ENCODE measurements at regions not wholly inside any gene's neighbourhood (a gene's known extent, or its start where the extent isn't known, plus 50 kb on each side); places are given as distances from the start of the nearest gene placed in this dataset.
A peak's percentile ranks its signal among the peaks of the same experiment; 100 is the strongest.

DNA sequence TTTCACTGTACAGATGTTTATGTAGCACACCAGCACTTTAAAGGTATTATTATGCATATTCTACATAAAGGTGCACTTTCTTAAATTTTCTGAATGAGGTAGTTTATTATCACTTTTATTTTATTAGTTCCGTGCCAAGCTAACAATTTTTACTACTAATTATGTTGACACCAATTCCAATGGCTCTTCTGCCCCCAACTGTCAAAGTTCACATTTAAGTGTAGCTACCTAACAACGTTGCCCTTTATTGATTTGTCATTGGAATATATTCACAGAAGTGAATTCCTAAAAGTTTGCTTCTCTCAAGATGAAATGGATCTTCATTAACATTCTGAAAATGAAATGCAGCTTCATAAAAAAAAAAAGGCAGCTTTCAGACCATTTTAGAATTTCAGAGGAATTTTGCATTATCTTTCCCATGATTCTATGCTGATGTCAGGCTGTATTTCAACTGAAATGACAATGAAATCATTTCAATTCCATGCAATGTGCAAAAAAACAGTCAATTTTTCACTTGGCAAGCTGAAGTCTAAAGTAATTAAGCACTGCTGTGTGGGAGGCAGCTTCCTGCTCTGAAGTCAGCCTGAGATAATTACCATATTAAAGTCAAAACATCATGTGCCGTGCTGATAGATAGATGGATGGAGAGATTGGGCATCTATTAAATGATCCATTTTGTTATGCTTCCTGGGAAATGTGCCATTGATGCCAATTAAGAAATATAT lies 229.2 kb downstream of the TTLL7 start:
- no peak for DNase-seq

DNA sequence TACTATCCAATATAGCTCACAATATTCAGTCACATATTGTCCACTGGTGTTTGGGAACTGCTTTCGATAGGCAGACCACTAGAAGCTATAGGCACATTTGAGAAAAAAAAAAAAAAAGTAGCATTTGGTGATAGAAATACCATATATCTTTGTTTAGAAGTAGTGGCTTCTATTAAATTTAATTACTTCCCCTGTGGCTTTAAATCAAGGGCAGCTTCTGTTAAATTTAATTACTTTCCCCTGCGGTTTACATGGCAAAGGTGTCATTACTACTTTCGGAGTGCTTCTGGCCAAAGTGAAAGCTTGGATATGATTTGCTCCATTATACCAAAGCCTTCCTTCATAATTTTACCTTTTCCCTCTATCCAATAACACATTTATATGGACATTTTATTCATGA lies 229.9 kb downstream of the TTLL7 start:
- no peak for DNase-seq

GRCh38 chr1:83766241-83766691 lies 232.7 kb downstream of the TTLL7 start:
- DNase-seq = no peak

GRCh38 chr1:83765125-83765524 lies 233.8 kb downstream of the TTLL7 start:
- no peak for DNase-seq

DNA sequence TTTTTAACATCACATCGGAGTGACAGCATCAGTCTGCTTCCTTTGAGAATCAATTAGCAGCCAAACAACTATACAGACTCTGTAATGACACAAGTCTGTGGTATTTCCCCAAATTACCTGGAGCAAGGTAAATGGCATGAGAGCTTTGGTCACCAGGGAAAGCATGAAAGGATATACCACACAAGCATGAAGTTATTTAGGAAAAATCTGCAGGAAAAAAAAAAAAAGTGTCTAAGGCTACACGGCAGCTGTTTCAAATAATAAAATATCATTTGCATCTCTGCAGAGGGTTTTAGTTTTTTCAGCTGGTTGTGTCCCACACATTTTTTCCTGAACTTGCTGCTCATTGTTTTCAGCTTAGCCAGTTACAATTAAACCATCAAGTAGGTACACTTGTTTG lies 234.7 kb downstream of the TTLL7 start:
- no peak for DNase-seq

- no peak for DNase-seq
Observed at GRCh38 chr1:83763361-83764095, 235.4 kb downstream of the TTLL7 start.

DNA sequence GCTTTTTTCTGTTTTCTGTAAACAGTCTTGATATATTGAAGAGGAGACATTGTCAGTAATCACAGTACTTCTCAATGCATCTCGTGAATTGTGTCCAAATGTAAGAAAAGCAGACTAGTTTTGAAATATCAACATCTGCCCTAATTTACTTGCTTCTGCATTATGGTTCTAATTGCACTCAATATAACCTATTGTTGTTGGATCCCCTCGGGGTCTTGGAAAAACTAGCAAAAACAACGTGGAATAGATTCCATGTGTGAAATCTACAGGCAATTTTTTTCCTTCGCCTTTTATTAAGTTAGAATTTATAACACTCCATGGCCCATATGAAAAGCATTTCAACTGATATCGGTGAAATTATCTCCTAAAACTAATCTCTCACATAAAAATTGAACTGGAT lies 236.5 kb downstream of the TTLL7 start:
- DNase-seq = no peak

GRCh38 chr1:83762039-83762365 lies 236.9 kb downstream of the TTLL7 start:
- DNase-seq = no peak

DNA sequence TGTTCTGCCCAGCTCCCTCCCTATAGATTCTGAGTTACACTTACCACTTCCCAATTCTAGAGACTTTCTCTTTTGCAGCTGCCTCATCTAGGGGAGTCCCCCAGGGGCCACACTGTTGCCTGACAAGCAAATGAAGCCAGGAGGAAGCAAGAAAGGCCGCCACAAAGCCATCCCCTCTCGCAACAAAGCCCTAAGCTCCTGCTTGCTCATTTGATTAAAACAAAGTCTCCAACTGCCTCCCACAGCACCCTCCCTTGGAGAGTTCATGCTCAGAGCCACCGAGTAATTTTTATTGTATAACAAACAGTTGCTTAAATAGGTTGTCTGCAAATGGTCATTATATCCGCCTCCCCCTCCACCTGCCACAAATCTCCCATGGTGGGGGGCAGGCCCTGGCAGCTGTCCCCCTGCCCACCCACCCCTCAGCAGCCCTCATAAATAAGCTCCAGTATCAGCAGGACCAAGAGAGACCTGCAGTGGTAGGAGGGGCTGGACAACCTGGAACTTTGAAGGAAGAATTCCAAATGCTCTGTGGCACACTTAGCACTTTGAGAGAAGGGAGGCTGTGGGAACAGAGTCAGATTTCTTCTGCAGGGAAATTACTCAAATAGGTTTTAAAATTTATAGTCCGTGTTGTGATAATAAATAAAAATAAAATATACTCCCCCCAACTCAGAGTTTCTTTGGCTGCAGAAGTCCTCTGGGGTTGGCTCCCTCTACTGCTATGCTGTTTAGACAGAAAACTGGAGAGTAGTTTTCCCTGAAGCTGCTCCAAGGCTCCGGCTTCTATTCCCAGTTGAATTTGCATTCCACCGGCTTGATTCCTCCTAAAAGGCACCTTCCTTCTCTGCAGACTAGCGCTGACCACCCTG lies 237.5 kb downstream of the TTLL7 start:
- DNase-seq = peak; percentile 38

GRCh38 chr1:83760226-83761021 lies 238.5 kb downstream of the TTLL7 start:
- no peak for DNase-seq

DNA sequence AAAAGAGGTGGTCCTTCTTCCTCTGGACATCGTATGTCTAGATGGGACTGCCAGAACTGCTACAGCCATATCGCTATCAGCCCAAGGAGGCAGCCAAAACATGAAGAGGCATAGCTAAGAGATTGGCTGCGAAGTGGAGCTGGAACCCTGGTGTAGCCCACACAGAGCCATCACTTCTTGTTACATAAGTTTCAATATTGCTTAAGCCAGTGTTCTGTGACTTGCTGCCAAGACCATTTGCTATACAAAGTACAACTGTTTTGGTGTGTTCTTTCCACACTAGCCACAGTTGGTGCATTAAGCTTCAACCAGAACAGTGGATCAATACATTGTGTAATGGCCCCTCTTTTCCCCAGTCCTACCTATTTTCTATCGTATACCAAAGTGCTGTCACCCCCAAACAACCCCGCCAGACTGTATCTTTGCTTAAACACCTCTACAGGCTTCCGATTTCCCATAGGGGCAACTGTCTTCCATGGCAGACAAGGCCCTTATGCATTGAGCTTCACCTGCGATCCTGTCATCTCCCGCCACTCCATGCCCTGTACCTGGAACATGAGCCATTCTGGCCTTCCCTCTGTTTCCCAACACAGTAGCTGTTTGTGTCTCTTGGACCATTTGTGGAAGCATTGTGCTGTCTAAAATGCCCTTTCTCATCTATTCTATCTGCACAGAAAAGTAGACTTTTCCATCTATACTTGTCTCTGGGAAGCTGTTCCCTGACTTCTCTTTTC lies 241.8 kb downstream of the TTLL7 start:
- no peak for DNase-seq

- DNase-seq = no peak
Observed at GRCh38 chr1:83751602-83752001, 247.3 kb downstream of the TTLL7 start.

DNA sequence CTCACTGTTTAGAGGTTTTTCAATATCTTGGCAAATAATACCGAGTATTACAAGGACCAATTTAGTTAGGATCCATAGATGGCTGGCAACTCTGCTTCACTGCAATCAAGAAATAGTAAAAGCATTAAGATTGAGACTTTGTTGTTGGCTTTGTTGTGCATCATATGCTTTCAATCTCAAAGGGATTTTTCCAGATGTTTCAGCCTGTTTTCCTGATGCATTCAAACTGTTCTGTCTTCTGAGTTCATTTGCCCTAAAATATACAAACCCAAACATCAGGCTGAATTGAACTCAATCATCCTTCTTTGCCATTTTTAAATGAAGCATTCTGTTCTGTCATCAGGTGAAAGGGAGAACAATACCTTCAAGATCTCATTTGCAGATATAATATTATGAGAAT lies 248.7 kb downstream of the TTLL7 start:
- DNase-seq = no peak

DNA sequence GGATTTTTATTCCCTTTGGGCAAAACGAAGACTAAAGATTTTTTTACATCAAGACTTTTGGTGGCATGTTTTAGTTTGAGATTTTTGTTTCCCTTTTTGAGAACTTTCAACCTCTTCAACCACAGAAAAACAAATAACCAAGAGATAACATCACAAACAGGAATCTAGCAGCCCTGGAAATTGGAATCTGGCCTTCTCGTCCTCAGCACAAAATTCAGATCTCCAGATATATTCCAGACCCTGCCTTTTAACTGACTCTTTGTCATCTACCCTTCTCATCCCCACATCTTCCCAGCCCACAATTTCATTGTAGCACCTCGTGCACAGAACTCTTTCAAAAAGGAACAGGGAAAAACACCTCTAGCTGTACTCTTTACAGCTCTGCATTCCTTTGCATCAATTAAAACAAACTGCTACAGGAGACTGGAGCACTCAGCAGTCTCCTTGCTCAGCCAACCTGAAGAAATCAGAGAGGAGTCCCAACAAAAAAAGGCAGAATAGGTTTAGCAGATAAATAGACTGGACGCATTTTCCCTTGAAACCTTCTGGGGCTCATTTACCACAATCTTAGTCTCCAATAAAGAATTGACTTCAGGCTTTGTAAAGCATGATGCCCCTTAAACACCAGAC lies 251.0 kb downstream of the TTLL7 start:
- no peak for DNase-seq

DNA sequence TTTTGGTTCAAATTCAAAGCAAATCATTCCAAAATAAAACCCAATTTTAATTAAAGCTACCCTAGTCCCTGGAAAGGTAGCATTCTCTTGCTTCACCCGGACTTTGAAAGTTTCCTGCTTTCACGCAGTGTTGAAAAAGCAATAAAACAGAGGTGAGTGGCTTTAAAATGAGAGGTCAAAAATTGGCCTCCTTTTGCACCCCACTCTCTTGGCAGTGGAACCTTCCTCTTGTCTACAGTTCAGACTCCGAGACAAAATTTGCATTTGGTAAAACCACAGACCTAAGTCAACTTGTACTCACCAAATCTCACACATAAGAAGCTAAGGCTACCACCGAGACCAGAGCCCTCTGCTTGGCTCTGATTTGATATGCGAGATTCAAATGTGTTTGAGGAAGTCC lies 252.7 kb downstream of the TTLL7 start:
- no peak for DNase-seq

GRCh38 chr1:83742446-83742845 lies 256.5 kb downstream of the TTLL7 start:
- DNase-seq = no peak

- no peak for DNase-seq
Observed at GRCh38 chr1:83741770-83742169, 257.2 kb downstream of the TTLL7 start.

GRCh38 chr1:83741348-83741747 lies 257.6 kb downstream of the TTLL7 start:
- DNase-seq = no peak

- no peak for DNase-seq
Observed at GRCh38 chr1:83735526-83735925, 263.4 kb downstream of the TTLL7 start.

DNA sequence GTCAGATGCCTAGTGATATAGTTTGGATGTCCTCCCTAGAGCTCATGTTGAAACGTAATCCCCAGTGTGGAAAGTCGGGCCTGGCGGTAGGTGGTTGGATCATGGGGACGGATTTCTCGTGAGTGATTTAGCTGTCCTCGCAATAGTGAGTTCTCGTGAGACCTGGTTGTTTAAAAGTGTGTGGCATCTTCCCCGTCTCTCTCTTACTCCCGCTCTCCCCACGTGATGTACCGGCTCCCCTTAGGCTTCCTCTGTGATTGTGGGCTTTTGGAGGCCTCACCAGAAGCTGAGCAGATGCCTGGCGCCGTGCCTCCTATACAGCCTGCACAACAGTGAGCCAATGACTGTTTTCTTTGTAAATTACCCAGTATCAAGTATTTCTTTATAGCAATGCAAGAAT lies 264.5 kb downstream of the TTLL7 start:
- DNase-seq = no peak

- no peak for DNase-seq
Observed at GRCh38 chr1:83725735-83726360, 273.1 kb downstream of the TTLL7 start.
